ENCODE measurements at regions not wholly inside any gene's neighbourhood (a gene's known extent, or its start where the extent isn't known, plus 50 kb on each side); places are given as distances from the start of the nearest gene placed in this dataset.

DNA sequence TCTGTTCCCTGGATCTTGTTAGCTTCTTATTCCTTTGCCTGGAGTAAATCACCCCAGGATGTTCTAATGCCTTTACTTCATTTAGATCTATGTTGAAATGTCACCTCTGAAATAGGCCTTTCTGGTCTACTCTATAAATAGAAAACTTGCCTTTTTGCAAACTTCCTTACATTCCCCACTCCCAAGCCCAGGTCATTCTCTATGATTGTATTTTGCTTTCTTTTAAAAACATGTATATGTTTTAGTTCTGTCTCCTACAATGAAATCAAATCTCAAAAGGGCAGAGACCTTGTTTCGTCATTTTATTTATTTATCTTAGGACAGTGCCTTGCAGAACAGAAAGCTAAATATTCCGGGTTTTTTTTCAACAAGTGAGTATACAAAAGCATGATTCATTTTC, 1657.7 kb upstream of the C9orf72 start (continued):
- TF ChIP-seq SUPT5H (IDR thresholded peaks at IDR 0.05) (no peak), LCOR (CRISPR knock-in tag; IDR thresholded peaks at IDR 0.05) (no peak)

- Histone ChIP-seq H3K9me3 (replicated peaks; ENCODE audit: control insufficient read depth, insufficient read depth, low read depth, low read length) (no peaks in the 10 kb centered on the region), H3K27me3 (ENCODE audit: control insufficient read depth in 2 of 2, insufficient read depth in 2 of 2, low read length in 2 of 2) (no peaks in the 10 kb centered on the region), H3K9me1 (ENCODE audit: control insufficient read depth, insufficient read depth, low read length) (no peaks in the 10 kb centered on the region), H3K27ac (ENCODE audit: extremely low read depth, low read depth, low read length) (no peak overlapping the region), H3K9ac (ENCODE audit: insufficient read depth in 1 of 2, low read depth in 2 of 2, low read length in 2 of 2) (no peak overlapping the region), H3K79me2 (ENCODE audit: control insufficient read depth, insufficient read depth, low read length) (no peaks in the 10 kb centered on the region), H3K4me2 (ENCODE audit: insufficient read depth, low read length) (no peak overlapping the region), H4K20me1 (replicated peaks; ENCODE audit: control insufficient read depth, insufficient read depth, low read length) (no peaks in the 10 kb centered on the region), H3K4me1 (replicated peaks in 1 of 2; ENCODE audit: control insufficient read depth in 2 of 2, insufficient read depth in 2 of 2, low read length in 2 of 2) (no peaks in the 10 kb centered on the region), H3K36me3 (ENCODE audit: control insufficient read depth, insufficient read depth, low read length) (no peaks in the 10 kb centered on the region), H2AFZ (ENCODE audit: low read depth, low read length) (no peak overlapping the region), H3K4me3 (no peak overlapping the region)
- ATAC-seq (no peak), DNase-seq (ENCODE audit: extremely low read depth in 1 of 4, low spot score in 3 of 4) (no peak), FAIRE-seq (no peak)
- POLR2A ChIA-PET = no interaction called here
- no TSS peak for BruUV-seq (replicated peaks)
- CTCF ChIA-PET (ENCODE audit: low intra/inter-chr PET ratio) = no interaction called here
- in situ Hi-C loops (cut with MboI) (no loop called here), intact Hi-C loops (cut with micrococcal nuclease) (no loop called here)
- no CpG with 5 or more reads among the region's 2 CpGs for WGBS (ENCODE audit: insufficient coverage, low coverage, missing lambda C conversion rate)
- TF ChIP-seq GTF2F1 (IDR thresholded peaks at IDR 0.05; ENCODE audit: low read depth, low read length) (no peak), SIN3B (IDR thresholded peaks at IDR 0.05; ENCODE audit: low read depth) (no peak), BMI1 (IDR thresholded peaks at IDR 0.05; ENCODE audit: low read length) (no peak), PREB (CRISPR knock-in tag; IDR thresholded peaks at IDR 0.05) (no peak), MAFG (tag; conservative IDR thresholded peaks at IDR 0.05) (no peak), MYNN (IDR thresholded peaks at IDR 0.05) (no peak), MYNN (CRISPR knock-in tag; IDR thresholded peaks at IDR 0.05) (no peak), ZNF583 (CRISPR knock-in tag; IDR thresholded peaks at IDR 0.05) (no peak), SLC30A9 (CRISPR knock-in tag; IDR thresholded peaks at IDR 0.05) (no peak), ID3 (CRISPR knock-in tag; IDR thresholded peaks at IDR 0.05) (no peak), ID3 (tag; IDR thresholded peaks at IDR 0.05) (no peak), ZBTB11 (CRISPR knock-in tag; IDR thresholded peaks at IDR 0.05) (no peak), NELFE (IDR thresholded peaks at IDR 0.05; ENCODE audit: insufficient read depth, insufficient read length) (no peak), EGR1 (conservative IDR thresholded peaks at IDR 0.05) (no peak), RUNX1 (IDR thresholded peaks at IDR 0.05; ENCODE audit: low read depth) (no peak)
- TF ChIP-seq, protein P1, sequence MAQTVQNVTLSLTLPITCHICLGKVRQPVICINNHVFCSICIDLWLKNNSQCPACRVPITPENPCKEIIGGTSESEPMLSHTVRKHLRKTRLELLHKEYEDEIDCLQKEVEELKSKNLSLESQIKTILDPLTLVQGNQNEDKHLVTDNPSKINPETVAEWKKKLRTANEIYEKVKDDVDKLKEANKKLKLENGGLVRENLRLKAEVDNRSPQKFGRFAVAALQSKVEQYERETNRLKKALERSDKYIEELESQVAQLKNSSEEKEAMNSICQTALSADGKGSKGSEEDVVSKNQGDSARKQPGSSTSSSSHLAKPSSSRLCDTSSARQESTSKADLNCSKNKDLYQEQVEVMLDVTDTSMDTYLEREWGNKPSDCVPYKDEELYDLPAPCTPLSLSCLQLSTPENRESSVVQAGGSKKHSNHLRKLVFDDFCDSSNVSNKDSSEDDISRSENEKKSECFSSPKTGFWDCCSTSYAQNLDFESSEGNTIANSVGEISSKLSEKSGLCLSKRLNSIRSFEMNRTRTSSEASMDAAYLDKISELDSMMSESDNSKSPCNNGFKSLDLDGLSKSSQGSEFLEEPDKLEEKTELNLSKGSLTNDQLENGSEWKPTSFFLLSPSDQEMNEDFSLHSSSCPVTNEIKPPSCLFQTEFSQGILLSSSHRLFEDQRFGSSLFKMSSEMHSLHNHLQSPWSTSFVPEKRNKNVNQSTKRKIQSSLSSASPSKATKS (CRISPR knock-in tag; IDR thresholded peaks at IDR 0.05) = no peak
Measured at GRCh38 chr9:29233193-29233592, 1659.9 kb upstream of the C9orf72 start.

Measured in K562 (cell line).